HG03097 (cell line): ENCODE measurements at regions not wholly inside any gene's neighbourhood (a gene's known extent, or its start where the extent isn't known, plus 50 kb on each side); places are given as distances from the start of the nearest gene placed in this dataset.

Source experiments
- ATAC-seq: cut with Tn5 transposase; IDR thresholded peaks from one replicate; pipeline ENCODE4 v1.9.1; 2021; ENCODE audit not compliant: unreplicated experiment, low FRiP score

- ATAC-seq, result no peak
Measured at GRCh38 chr14:84797326-84797725, 732.6 kb upstream of the FLRT2 start.

- no peak for ATAC-seq
Measured at GRCh38 chr14:84804468-84804867, 725.5 kb upstream of the FLRT2 start.

GRCh38 chr14:84804895-84805294 lies 725.0 kb upstream of the FLRT2 start:
- ATAC-seq, result no peak

GRCh38 chr14:84806181-84806580 lies 723.8 kb upstream of the FLRT2 start:
- ATAC-seq, result no peak

- no peak for ATAC-seq
Measured at GRCh38 chr14:84806622-84807021, 723.3 kb upstream of the FLRT2 start.

- no peak for ATAC-seq
Measured at GRCh38 chr14:84807673-84808072, 722.3 kb upstream of the FLRT2 start.

- no peak for ATAC-seq
Measured at GRCh38 chr14:84809158-84809557, 720.8 kb upstream of the FLRT2 start.

- no peak for ATAC-seq
Measured at GRCh38 chr14:84814391-84814790, 715.6 kb upstream of the FLRT2 start.

- ATAC-seq, result no peak
Measured at GRCh38 chr14:84819528-84819927, 710.4 kb upstream of the FLRT2 start.

- ATAC-seq, result no peak
Measured at GRCh38 chr14:84825481-84826251, 704.3 kb upstream of the FLRT2 start.

- no peak for ATAC-seq
Measured at GRCh38 chr14:84826294-84826693, 703.6 kb upstream of the FLRT2 start.

GRCh38 chr14:84850595-84850994 lies 679.3 kb upstream of the FLRT2 start:
- ATAC-seq, result no peak

- ATAC-seq, result no peak
Measured at GRCh38 chr14:84856751-84857534, 673.0 kb upstream of the FLRT2 start.

GRCh38 chr14:84857571-84857970 lies 672.4 kb upstream of the FLRT2 start:
- ATAC-seq, result no peak

- ATAC-seq, result no peak
Measured at GRCh38 chr14:84859116-84859515, 670.8 kb upstream of the FLRT2 start.

- no peak for ATAC-seq
Measured at GRCh38 chr14:84864548-84865271, 665.2 kb upstream of the FLRT2 start.

GRCh38 chr14:84871734-84872133 lies 658.2 kb upstream of the FLRT2 start:
- no peak for ATAC-seq

GRCh38 chr14:84874436-84874835 lies 655.5 kb upstream of the FLRT2 start:
- ATAC-seq, result no peak

- no peak for ATAC-seq
Measured at GRCh38 chr14:84877061-84877460, 652.9 kb upstream of the FLRT2 start.

GRCh38 chr14:84882830-84883229 lies 647.1 kb upstream of the FLRT2 start:
- no peak for ATAC-seq

GRCh38 chr14:84885061-84885460 lies 644.9 kb upstream of the FLRT2 start:
- no peak for ATAC-seq
